PFSK-1 (cell line): ENCODE measurements at regions not wholly inside any gene's neighbourhood (a gene's known extent, or its start where the extent isn't known, plus 50 kb on each side); places are given as distances from the start of the nearest gene placed in this dataset.

Source experiments
- POLR2AphosphoS5 ChIP-seq: IDR thresholded peaks from 2 replicates; pipeline ENCODE4 v1.6.1; 2012; ENCODE audit warnings: low read depth, mild to moderate bottlenecking, control low read depth, low read length, moderate library complexity
- REST ChIP-seq, 2 experiments: IDR thresholded peaks; 2 replicates each; pipeline versions ENCODE4 v1.6.1 to v1.8.0; 2011 to 2012; ENCODE audit warnings: low read depth in 2 of 2, low read length in 2 of 2, control low read depth in 1 of 2, inconsistent platforms in 1 of 2, mild to moderate bottlenecking in 1 of 2, moderate library complexity in 1 of 2; ENCODE audit not compliant: insufficient read depth in 1 of 2
- SIN3A ChIP-seq: IDR thresholded peaks from 2 replicates; pipeline ENCODE4 v1.6.1; 2012; ENCODE audit warnings: mild to moderate bottlenecking, low read length, moderate library complexity, borderline replicate concordance; ENCODE audit not compliant: insufficient read depth

GRCh38 chr9:38208206-38208901 is 139.3 kb upstream of the SHB start:
- TF ChIP-seq POLR2AphosphoS5 (no peak), SIN3A (no peak), REST (IDR thresholded peaks at IDR 0.05; ENCODE audit: insufficient read depth in 1 of 2, low read depth in 2 of 2, low read length in 2 of 2) (no peak)
